Sigmoid colon (tissue), 6 donors: ENCODE measurements at regions not wholly inside any gene's neighbourhood (a gene's known extent, or its start where the extent isn't known, plus 50 kb on each side); places are given as distances from the start of the nearest gene placed in this dataset.

Experiments
- DNase-seq: peaks from one replicate; pipeline ENCODE4 v3.0.0-alpha.2; 2019
- H3K27ac ChIP-seq, 4 donors: fragments of 200-600 bp; sonication (generic); one replicate each; pipeline ENCODE4 v1.5.1; 2016 to 2019; ENCODE audit warnings: mild to moderate bottlenecking in 1 of 4
- H3K27me3 ChIP-seq, 3 donors: fragments of 200-600 bp; sonication (generic); one replicate each; pipeline ENCODE4 v1.5.1; 2019; ENCODE audit warnings: mild to moderate bottlenecking in 1 of 3
- H3K36me3 ChIP-seq, 4 donors: fragments of 200-600 bp; sonication (generic); one replicate each; pipeline ENCODE4 v1.5.1; 2016 to 2019
- H3K4me1 ChIP-seq, 4 donors: fragments of 200-600 bp; sonication (generic); one replicate each; pipeline ENCODE4 v1.5.1; 2017 to 2019
- H3K4me3 ChIP-seq, 4 donors: fragments of 200-600 bp; sonication (generic); one replicate each; pipeline ENCODE4 v1.5.1; 2017 to 2019; ENCODE audit warnings: mild to moderate bottlenecking in 2 of 4, moderate library complexity in 1 of 4
- H3K9me3 ChIP-seq, 4 donors: fragments of 200-600 bp in 3 of 4; sonication (generic) in 3 of 4; one replicate each; pipeline versions ENCODE4 v1.5.1 to v1.6.1; 2013 to 2019
- CTCF ChIP-seq, 4 experiments: fragments of 450-650 bp in 3 of 4; fragments of 200-600 bp in 1 of 4; IDR thresholded peaks; one replicate each; pipeline ENCODE4 v1.5.1; 2016 to 2019; ENCODE audit warnings: antibody characterized with exemption in 4 of 4, mild to moderate bottlenecking in 3 of 4, moderate library complexity in 2 of 4
- EP300 ChIP-seq, 4 donors: sonication (generic); formaldehyde crosslinking; IDR thresholded peaks; one replicate each; pipeline ENCODE4 v1.6.1; 2017; ENCODE audit warnings: antibody characterized with exemption in 4 of 4
- POLR2A ChIP-seq, 2 donors: fragments of 450-650 bp; IDR thresholded peaks; one replicate each; pipeline ENCODE4 v1.6.1; 2016; ENCODE audit warnings: antibody characterized with exemption in 2 of 2, mild to moderate bottlenecking in 2 of 2, moderate library complexity in 2 of 2
- POLR2AphosphoS5 ChIP-seq, 4 donors: sonication (generic); formaldehyde crosslinking; IDR thresholded peaks; one replicate each; pipeline ENCODE4 v1.6.1; 2017; ENCODE audit warnings: antibody characterized with exemption in 4 of 4
- WGBS, 2 donors: extraction: QIAGEN DNeasy Blood & Tissue Kit; methylation state at CpG; one replicate each; pipeline ENCODE4 v1.1.7; 2013; 5-methylcytosine and 5-hydroxymethylcytosine counted together
- intact Hi-C: fragments of 100-400 bp; cut with DNase I; formaldehyde crosslinking; loops from one replicate; pipeline ENCODE4 v1.15.1; 2023
- small RNA-seq, 3 donors: library from RNA; depleted of rRNA; stranded (forward); fragments of <200 nt; gene quantifications; one replicate each; pipeline ENCODE3, GENCODE V24; 2016
- donor health status: healthy with polysubstance abuse.
- donor health status: healthy.

GRCh38 chr13:26816881-26817280, 56.3 kb upstream of the GPR12 start:
- Histone ChIP-seq H3K9me3 (no peaks in the 10 kb centered on the region), H3K4me1 (no peaks in the 10 kb centered on the region), H3K27me3 (no peaks in the 10 kb centered on the region), H3K4me3 (no peak overlapping the region), H3K27ac (no peak overlapping the region), H3K36me3 (no peaks in the 10 kb centered on the region)
- TF ChIP-seq POLR2A (IDR thresholded peaks at IDR 0.05), result no peak
- intact Hi-C loops, result no loop called here
- DNase-seq, result no peak
- 82% methylated on average over 8 of the region's 8 CpGs for WGBS, 2 donors

DNA sequence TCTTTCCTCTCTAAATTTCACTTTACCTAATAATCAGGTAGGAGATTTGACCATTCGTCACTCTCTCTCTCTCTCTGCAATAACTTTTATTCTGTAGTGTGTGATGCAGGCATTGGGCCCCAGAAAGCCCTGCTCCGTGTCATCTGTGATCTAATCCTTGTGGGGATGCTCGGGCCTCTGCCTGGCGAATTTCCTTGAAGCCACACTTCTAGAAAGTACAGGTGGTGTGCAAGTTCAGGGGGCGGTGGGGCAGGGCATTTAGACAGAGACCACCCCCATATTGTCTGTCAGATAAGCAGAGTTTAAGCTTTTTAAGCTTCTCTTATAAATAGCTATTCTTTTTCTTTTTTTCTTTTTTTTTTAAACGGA, 53.4 kb upstream of the GPR12 start:
- H3K4me3 ChIP-seq, result no peak overlapping the region
- H3K27ac ChIP-seq, result no peak overlapping the region
- H3K36me3 ChIP-seq, result no peaks in the 10 kb centered on the region
- intact Hi-C loops, result no loop called here
- H3K4me1 ChIP-seq, result no peaks in the 10 kb centered on the region
- TF ChIP-seq POLR2A (IDR thresholded peaks at IDR 0.05), result no peak
- TF ChIP-seq POLR2AphosphoS5 (IDR thresholded peaks at IDR 0.05), result no peak
- no peak for TF ChIP-seq EP300 (IDR thresholded peaks at IDR 0.05)
- no peak for TF ChIP-seq CTCF (IDR thresholded peaks at IDR 0.05)
- H3K27me3 ChIP-seq, result no peaks in the 10 kb centered on the region
- 73 to 75% methylated on average over 6 of the region's 6 CpGs for WGBS, 2 donors
- no peaks in the 10 kb centered on the region for H3K9me3 ChIP-seq
- DNase-seq, result no peak

GRCh38 chr13:26813321-26813979, 52.9 kb upstream of the GPR12 start:
- H3K4me1 ChIP-seq, result no peaks in the 10 kb centered on the region
- 52 to 57% methylated on average over 10 of the region's 10 CpGs for WGBS, 2 donors
- no peaks in the 10 kb centered on the region for H3K9me3 ChIP-seq
- H3K27me3 ChIP-seq, result no peaks in the 10 kb centered on the region
- H3K4me3 ChIP-seq, result no peak overlapping the region
- no peak for DNase-seq
- no peaks in the 10 kb centered on the region for H3K36me3 ChIP-seq
- no peak overlapping the region for H3K27ac ChIP-seq
- TF ChIP-seq POLR2A (IDR thresholded peaks at IDR 0.05), result no peak
- no peak for TF ChIP-seq EP300 (IDR thresholded peaks at IDR 0.05)
- intact Hi-C loops, result no loop called here

DNA sequence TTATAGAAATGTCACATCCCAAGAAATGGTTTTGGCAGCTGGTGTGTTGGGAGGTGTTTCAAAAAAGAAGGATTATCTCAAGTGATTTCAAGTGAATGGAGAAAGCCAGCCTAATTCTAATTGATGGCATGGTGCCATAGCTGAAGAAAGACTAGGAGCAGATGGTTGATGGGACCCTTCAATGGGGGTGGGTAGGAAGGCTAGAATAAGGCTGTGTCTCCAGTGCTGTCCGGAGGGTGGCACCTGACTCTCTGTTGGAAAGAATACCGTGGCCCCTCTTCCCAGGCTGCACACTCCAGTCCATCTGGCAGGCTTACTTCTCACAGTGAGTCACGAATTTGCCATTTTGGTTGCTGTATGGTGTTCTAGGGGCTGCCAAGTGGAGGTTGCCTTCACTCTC, 51.0 kb upstream of the GPR12 start:
- no peak overlapping the region for H3K27ac ChIP-seq
- no peak overlapping the region for H3K4me3 ChIP-seq
- no peak for TF ChIP-seq CTCF (IDR thresholded peaks at IDR 0.05)
- no peak for TF ChIP-seq POLR2A (IDR thresholded peaks at IDR 0.05)
- TF ChIP-seq POLR2AphosphoS5 (IDR thresholded peaks at IDR 0.05), result no peak
- no peak for TF ChIP-seq EP300 (IDR thresholded peaks at IDR 0.05)
- no peaks in the 10 kb centered on the region for H3K27me3 ChIP-seq
- DNase-seq, result no peak
- no peaks in the 10 kb centered on the region for H3K9me3 ChIP-seq
- WGBS, 2 donors, result 77 to 88% methylated on average over 3 of the region's 3 CpGs
- intact Hi-C loops, result no loop called here
- no peaks in the 10 kb centered on the region for H3K4me1 ChIP-seq
- H3K36me3 ChIP-seq, result no peaks in the 10 kb centered on the region

Small RNA genes in the stretch of these regions (small RNA-seq; reads per million reads assigned to genes)
- gene RPS21P8, result 0 reads per million in 3 donors
